MCF 10A (cell line): ENCODE measurements at regions not wholly inside any gene's neighbourhood (a gene's known extent, or its start where the extent isn't known, plus 50 kb on each side); places are given as distances from the start of the nearest gene placed in this dataset.

ENCODE experiments used
- BruUV-seq: library from RNA; stranded (reverse); fragments of 400-500 nt; replicated peaks from 2 replicates; lab custom pipeline; 2021; lab: Mats Ljungman, UMichigan
- CTCF ChIA-PET: fragments of 300-600 bp; sonication (Branson Sonifier 250); formaldehyde crosslinking; extraction: SDS; loops from one replicate; lab custom pipeline; 2021; ENCODE audit warnings: antibody characterized with exemption, inconsistent platforms; lab: Yijun Ruan, JAX
- POLR2A ChIA-PET: fragments of 300-600, 350-650 bp; sonication (Branson Sonifier 250); formaldehyde crosslinking; extraction: SDS; loops from one replicate; lab custom pipeline; 2020; ENCODE audit warnings: antibody characterized with exemption, inconsistent platforms; lab: Yijun Ruan, JAX
- DNase-seq: peaks from one replicate; pipeline ENCODE4 v3.0.0-alpha.2; 2018; ENCODE audit not compliant: unreplicated experiment
- H3K27ac Mint-ChIP-seq: one replicate; pipeline ENCODE4 v1.8.0; 2022; ENCODE audit warnings: mild to moderate bottlenecking, low read depth, mixed read lengths; ENCODE audit not compliant: unreplicated experiment
- H3K27me3 Mint-ChIP-seq: one replicate; pipeline ENCODE4 v1.8.0; 2022; ENCODE audit warnings: mixed read lengths; ENCODE audit not compliant: insufficient read depth, unreplicated experiment
- H3K36me3 Mint-ChIP-seq: one replicate; pipeline ENCODE4 v1.8.0; 2022; ENCODE audit warnings: mild to moderate bottlenecking, moderate library complexity, mixed read lengths; ENCODE audit not compliant: insufficient read depth, unreplicated experiment
- H3K4me1 Mint-ChIP-seq: one replicate; pipeline ENCODE4 v1.8.0; 2022; ENCODE audit warnings: mixed read lengths; ENCODE audit not compliant: insufficient read depth, unreplicated experiment
- H3K4me3 Mint-ChIP-seq: one replicate; pipeline ENCODE4 v1.8.0; 2022; ENCODE audit warnings: mild to moderate bottlenecking, moderate library complexity, mixed read lengths; ENCODE audit not compliant: unreplicated experiment
- H3K9me3 Mint-ChIP-seq: one replicate; pipeline ENCODE4 v1.8.0; 2022; ENCODE audit warnings: mixed read lengths; ENCODE audit not compliant: unreplicated experiment
- CTCF ChIP-seq: fragments of 200-600 bp; IDR thresholded peaks from one replicate; pipeline ENCODE4 v1.8.0; 2022; ENCODE audit warnings: antibody characterized with exemption, mild to moderate bottlenecking; ENCODE audit not compliant: unreplicated experiment
- intact Hi-C: fragments of 100-400 bp; cut with micrococcal nuclease; formaldehyde crosslinking; loops from 2 replicates; pipeline ENCODE4 v1.14.1; 2022

GRCh38 chr3:193762657-193763056 is 169.6 kb downstream of the OPA1 start:
- no peak for DNase-seq
- Mint-ChIP-seq H3K27ac (no peak overlapping the region), H3K27me3 (peaks cover 13% of the 10 kb centered on the region), H3K4me3 (no peak overlapping the region), H3K4me1 (no peaks in the 10 kb centered on the region), H3K9me3 (peaks cover 12% of the 10 kb centered on the region), H3K36me3 (no peaks in the 10 kb centered on the region)
- ChIA-PET POLR2A (no interaction called here), CTCF (interaction anchor here (0.6 kb wide), 1 partner anchor 537 kb away, joined by 6 read pairs; no protein-coding TSS in a partner anchor)
- intact Hi-C loops, result no loop called here
- BruUV-seq, result no TSS peak
- no peak for TF ChIP-seq CTCF

- Mint-ChIP-seq H3K36me3 (no peaks in the 10 kb centered on the region), H3K27ac (no peak overlapping the region), H3K4me3 (no peak overlapping the region), H3K4me1 (no peaks in the 10 kb centered on the region), H3K9me3 (no peaks in the 10 kb centered on the region), H3K27me3 (peaks cover 13% of the 10 kb centered on the region)
- DNase-seq, result no peak
- POLR2A ChIA-PET, result no interaction called here
- CTCF ChIA-PET, result interaction anchor here (1.1 to 2.2 kb wide), 3 partner anchors 12 to 579 kb away, joined by 3 to 9 read pairs (median 5); no protein-coding TSS in a partner anchor
- intact Hi-C loops, result no loop called here
- no peak for TF ChIP-seq CTCF
- BruUV-seq, result no TSS peak
These were observed 172.0 kb downstream of the OPA1 start for GRCh38 chr3:193764959-193765358.

GRCh38 chr3:193767353-193768069 is 174.5 kb downstream of the OPA1 start:
- H3K27ac Mint-ChIP-seq, result no peak overlapping the region
- no TSS peak for BruUV-seq
- ChIA-PET POLR2A (interaction anchor here (1.3 to 1.4 kb wide), 3 partner anchors 9 to 22 kb away, joined by 3 to 4 read pairs (median 3); no protein-coding TSS in a partner anchor), CTCF (interaction anchor here (0.8 to 1.8 kb wide), 3 partner anchors 12 to 102 kb away, joined by 3 to 5 read pairs (median 4); no protein-coding TSS in a partner anchor)
- H3K4me3 Mint-ChIP-seq, result no peak overlapping the region
- H3K36me3 Mint-ChIP-seq, result no peaks in the 10 kb centered on the region
- peaks cover 13% of the 10 kb centered on the region for H3K27me3 Mint-ChIP-seq
- intact Hi-C loops, result no loop called here
- H3K4me1 Mint-ChIP-seq, result no peaks in the 10 kb centered on the region
- H3K9me3 Mint-ChIP-seq, result no peaks in the 10 kb centered on the region
- DNase-seq, result no peak
- no peak for TF ChIP-seq CTCF

GRCh38 chr3:193768070-193768394 is 175.0 kb downstream of the OPA1 start:
- no peak for TF ChIP-seq CTCF
- no peak overlapping the region for H3K27ac Mint-ChIP-seq
- DNase-seq, result no peak
- no peaks in the 10 kb centered on the region for H3K9me3 Mint-ChIP-seq
- intact Hi-C loops, result no loop called here
- CTCF ChIA-PET, result interaction anchor here (0.5 to 0.8 kb wide), 4 partner anchors 13 to 667 kb away, joined by 3 to 4 read pairs (median 3); no protein-coding TSS in a partner anchor
- no peak overlapping the region for H3K4me3 Mint-ChIP-seq
- POLR2A ChIA-PET, result interaction anchor here (1.3 kb wide), 1 partner anchor 13 kb away, joined by 3 read pairs; no protein-coding TSS in a partner anchor
- no peaks in the 10 kb centered on the region for H3K4me1 Mint-ChIP-seq
- no TSS peak for BruUV-seq
- no peaks in the 10 kb centered on the region for H3K36me3 Mint-ChIP-seq
- H3K27me3 Mint-ChIP-seq, result peaks cover 13% of the 10 kb centered on the region
